GM04503 (cell line): ENCODE measurements at regions not wholly inside any gene's neighbourhood (a gene's known extent, or its start where the extent isn't known, plus 50 kb on each side); places are given as distances from the start of the nearest gene placed in this dataset.

ENCODE experiments used
- DNase-seq: peaks from one replicate; pipeline ENCODE4 v3.0.0-alpha.2; 2012; ENCODE audit warnings: low read depth

DNA sequence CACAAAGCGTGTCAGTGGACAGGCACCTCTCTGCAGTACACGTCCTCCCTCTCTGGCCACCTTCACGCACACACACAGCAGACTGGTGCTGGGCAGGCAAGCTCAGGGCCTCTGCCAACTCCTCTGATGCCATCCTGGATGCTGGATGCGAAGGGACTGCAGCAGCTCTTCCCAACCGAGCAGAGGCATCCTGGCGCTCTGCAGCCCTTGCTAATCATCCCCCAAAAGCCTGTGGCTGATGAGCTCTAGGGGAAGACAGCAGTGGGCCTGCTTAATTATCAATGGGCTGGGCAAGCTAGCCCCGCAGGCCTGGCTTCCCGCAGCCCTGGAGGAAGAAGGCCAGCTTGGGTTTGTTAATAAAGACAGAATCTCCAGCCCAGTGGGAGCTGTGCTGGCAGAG is 71.3 kb upstream of the TEX51 start:
- no peak for DNase-seq

DNA sequence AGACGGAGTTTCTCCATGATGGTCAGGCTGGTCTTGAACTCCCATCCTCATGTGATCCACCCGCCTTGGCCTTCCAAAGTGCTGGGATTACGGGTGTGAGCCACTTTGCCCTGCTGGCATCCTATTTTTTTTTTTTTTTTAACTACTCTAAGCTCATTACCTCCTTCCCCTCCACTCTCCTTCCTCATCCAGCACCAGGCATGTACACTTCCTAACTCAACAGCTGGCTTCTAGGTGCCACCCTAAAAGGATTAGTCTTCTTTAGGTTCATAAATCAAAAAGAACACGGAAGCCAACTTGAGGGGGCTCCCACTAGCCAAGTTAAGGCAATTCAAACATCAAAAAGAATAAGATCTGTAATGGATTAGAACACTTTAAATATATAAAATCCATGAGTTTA is 70.6 kb upstream of the TEX51 start:
- no peak for DNase-seq

DNA sequence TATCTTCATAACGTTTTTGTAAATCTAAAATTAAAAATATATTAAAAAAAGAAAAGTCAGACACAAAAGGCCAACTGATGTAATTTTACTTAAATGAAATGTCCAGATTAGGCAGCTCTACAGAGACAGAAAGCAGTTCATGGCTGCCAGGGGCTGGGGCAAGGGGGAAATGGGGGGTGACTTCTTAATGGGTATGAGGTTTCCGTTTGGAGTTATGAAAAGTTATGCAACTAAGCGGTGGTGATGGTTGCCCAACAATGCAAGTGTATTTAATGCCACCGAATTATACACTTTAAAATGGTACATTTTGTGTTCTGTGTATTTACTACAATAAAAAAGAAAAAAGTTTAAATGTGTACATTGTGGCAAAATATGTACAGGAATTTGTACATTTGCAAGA is 70.2 kb upstream of the TEX51 start:
- no peak for DNase-seq

DNA sequence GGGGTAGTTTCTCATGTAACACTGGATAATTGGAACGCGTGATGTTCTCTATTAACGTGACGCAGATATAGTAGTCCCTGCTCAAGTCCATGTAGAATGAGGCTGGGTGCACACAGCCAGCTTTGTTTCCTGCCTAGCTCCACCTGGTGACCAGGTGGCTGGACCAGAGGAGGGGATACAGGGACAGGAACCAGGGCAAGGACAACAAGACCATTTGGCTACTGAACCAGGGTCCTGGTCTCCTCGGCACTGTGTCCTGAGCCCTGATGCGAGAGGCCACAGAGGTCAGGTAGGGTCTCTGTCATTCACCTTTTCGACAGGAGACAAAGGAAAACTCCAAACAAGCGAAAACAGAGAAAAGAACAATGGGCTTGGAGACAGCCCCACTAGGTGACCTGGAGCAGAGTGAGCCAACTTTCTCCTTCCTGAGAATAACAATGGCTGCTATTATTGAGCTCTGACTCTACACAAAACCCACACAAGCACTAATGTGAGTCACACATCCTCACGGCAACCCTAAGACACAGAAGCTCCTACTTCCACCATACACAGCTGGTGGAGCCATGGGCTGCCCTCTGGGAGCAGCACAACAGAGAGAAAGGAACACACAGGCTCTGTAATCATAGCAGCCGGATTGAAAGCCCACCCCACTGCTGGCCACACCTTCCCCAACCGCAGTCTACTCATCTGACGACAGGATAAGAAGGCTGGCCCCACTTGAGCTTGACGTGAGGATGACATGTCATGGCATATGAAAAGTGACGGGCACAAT is 67.3 kb upstream of the TEX51 start:
- DNase-seq = no peak

DNA sequence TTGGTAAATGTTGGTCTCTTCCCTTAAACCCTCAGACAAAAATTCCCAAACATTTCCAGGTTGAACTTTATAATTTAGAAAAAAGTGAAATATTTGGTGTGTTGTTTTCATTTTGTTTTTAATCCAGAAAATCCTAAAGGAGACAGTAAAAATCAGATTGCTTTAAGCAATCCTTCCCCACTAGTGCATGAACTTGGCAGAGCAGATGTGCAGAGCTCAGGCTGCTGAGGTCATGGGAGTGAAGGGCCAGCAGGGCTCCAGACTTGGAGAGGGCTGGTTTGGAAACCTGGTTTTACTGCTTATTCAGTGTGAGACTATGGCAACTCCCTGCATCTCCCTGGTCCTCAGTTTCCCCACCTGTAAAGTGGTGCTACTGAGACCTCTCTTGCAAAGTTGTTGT is 66.7 kb upstream of the TEX51 start:
- DNase-seq = no peak

DNA sequence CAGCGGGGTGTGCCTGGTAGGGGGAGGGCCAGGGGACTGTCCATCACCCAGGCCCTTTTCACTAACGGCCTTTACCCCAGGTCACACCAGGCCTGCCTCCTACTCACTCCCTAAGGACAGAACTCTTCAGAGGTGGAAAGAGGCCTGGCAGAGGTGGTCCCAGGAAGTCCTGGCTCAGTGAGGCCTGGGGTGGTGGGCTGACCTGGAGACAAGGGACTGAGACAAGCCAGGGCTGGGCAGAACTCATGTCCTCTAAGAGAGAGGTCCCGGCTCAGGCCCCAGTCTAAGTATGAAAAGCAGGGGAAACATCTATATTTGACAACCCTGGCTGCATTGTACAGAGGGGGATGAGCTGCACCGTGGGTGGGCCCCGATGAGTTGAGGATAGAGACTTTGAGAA is 65.9 kb upstream of the TEX51 start:
- DNase-seq = no peak

DNA sequence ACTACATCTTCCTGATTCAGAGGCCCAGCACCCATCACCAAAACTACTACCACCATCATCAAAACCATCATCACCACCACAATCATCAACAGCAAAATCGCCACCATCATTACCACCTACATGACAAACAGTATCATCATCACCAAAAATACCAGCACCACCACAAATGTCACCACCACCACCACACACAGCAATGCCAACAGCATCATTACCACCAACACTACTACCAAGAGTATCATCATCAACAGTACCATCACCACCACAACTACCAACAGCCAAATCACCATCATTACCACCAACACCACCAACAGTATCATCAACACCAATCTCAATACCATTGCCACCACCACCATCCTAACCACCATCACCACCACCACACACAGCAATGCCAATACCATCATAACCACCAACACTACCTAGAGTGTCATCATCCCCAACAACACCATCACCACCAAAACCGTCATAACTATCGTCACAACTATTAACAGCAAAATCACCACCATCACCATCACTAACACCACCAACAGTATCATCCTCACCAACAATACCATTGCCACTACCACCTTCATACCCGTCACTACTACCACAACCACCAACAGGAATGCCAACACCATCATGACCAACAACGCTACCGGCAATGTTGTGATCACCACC is 64.6 kb upstream of the TEX51 start:
- no peak for DNase-seq

DNA sequence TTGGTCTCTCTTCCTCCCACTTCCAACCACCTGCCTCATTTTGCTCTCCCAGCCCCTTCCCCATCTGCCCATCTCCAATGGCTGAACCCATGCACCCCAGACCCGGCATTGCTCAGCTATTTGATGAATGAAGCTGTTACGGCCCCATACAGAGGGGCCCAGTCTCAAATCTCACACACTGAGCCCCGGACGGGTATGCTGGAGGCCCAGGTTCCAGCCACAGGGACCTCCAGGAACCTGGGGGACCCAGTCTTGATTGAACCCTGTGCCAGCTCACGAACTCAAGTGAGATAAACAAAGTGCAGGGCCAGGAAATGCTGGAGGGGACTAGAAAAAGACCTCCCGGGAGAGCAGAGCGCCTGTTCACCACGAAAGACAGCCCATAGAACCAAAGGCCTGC is 63.4 kb upstream of the TEX51 start:
- DNase-seq = no peak

DNA sequence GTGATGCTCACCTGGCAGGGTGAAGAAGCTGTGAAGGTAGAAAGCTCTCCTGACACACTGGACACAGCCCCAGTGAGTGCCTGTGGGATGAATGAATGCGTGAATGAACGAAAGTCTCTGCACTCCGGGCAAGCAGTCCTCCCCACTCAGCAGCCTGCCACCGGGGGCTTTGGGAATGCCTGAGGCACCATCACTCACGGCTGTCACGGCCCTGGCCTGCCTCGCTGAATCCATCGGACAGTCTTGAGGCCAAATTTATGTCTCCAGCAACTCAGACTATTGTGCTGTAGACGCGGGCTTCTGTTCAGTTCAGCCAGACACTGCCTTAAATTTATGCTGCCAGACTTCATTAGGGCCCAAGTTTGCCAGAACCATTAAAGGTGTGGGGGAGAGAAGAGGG is 62.9 kb upstream of the TEX51 start:
- DNase-seq = no peak

DNA sequence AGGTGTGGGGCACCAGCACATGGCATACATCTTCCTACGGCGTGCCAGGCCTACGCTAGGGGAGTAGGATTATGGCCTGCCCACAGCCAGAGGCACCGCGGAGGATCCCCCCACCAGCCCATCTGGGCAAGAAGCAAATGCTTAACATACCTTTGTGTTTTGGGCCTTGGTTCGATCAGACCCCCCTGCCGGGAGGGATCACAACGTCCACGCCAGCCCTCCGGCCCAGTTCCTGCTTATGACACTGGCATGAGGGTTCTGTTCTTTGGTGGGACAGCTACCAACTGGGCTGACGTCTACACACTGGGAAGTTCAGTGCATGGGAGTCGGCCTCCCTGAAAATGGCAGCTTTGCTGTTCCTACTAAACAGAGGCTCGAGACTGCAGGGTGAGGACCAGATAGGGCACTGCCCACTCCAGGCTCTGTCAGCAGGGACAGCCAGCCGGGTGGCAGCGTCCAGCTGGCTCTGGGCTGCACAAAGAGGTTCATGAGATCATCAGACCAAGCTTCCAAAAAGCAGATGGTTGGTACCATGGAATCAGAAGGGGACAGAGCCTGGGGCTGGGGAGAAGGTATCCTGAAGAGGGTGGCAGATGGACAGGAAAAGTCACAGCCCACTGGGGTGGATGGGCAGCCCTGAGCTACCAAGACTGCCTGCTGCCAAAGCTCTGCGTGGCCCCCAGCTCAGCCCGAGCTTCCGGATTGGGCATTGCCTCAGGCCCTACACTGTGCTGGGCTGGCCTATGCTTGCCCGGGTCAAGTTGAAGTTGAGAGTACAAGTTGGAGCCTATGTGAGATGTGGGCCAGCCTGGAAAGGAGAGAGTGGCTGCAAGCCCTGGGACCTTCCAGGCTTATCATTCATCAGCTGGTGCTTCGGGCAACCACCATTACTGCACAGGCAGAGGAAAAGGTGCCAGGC is 61.7 kb upstream of the TEX51 start:
- no peak for DNase-seq

DNA sequence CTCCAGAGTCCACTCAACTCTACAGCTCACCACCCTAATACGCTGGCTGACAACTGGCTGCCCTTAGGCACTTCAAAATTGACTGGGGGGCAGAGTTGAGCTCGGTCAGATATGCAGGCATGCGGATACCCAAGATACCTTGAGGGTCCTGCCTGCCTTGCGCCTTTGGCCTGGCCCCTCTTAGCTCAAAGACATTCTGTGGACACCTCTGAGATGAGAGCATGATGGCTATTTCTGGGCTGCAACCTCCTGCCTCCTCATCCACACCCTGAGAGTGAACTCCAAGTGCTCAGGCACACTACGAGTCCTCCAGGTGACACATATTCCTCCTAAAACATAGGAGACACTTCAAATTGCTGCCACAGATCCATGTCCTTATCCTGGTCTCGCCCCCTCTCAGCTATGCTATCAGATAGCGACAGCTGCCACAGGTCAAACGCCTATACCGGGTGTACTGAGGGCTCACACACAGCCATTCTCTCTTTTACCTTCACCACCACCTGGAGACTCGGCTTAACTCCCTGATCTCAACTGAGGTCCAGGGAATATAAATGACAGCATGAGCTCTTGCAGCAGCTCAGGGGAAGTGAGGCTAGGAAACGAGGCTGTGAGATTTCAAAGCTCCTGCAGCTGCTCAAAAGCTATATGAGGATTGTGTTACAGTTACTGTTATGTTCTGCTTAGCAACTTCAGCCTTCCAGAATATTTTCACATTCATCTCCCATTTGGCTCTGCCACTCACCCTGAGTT is 60.5 kb upstream of the TEX51 start:
- DNase-seq = no peak

DNA sequence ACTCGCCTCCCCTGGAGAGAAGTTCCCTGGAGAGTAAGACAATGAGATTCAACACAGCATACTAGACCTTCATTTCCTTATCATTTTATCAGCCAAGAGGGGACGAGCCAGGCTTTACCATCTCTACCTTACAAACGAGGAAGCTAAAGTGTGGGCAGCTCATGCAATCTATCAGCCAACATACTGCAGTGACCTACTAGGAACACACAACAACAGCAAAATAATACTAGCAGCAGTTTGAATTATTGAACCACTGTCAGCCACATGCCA is 60.0 kb upstream of the TEX51 start:
- no peak for DNase-seq

DNA sequence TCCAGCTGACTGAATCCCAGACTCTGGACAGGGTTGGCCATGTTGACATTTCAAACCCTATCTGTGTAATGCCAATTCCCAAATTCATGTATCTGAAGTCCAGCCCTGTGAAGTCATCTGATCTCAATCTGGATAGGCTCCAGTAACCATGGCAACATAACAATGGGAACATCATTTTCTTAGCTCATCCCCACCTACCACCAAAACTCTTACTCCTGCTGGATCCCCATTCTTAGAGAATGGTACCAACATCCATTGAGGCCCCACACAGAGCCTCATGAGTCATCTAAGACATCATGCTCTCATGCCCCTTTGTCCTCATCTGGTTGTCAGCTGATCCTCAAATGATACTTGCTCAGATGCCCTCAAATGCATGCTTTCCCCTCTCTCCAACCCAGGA is 58.9 kb upstream of the TEX51 start:
- no peak for DNase-seq

DNA sequence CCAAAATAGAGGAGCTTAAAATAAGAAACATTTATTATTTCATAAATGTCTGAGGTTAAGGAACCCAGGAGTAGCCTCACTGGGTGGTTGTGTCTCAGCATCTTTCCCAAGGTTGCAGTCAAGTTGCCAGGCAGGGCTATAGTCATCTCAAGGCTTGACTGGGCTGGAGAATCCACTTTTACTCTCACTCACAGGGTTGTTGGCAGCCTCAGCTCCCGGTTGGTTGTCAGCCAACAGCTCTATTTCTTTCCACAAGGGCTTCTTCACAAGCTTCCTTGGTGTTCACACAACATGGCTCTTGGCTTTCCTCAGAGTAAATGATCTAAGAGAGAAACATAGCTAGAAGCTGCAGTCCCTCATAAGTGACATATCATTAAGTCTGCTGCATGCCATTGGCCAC is 55.6 kb upstream of the TEX51 start:
- DNase-seq = no peak

DNA sequence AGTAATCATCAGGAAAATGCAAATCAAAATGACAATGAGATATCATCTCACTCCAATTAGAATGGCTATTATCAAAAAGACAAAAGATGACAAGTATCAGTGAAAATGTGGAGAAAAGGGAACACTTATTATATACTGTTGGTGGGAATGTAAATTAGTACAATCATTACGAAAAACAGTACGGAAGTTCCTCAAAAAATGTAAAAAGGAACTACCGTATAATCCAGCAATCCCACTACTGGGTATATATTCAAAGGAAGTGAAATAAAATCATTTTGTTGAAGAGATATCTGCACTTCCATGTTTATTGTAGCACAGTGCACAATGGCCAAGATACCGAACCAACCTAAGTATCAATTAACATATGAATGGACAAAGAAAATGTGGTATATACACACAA is 52.4 kb upstream of the TEX51 start:
- DNase-seq = no peak
